ENCODE measurements at regions not wholly inside any gene's neighbourhood (a gene's known extent, or its start where the extent isn't known, plus 50 kb on each side); places are given as distances from the start of the nearest gene placed in this dataset.
A peak's percentile ranks its signal among the peaks of the same experiment; 100 is the strongest.

DNA sequence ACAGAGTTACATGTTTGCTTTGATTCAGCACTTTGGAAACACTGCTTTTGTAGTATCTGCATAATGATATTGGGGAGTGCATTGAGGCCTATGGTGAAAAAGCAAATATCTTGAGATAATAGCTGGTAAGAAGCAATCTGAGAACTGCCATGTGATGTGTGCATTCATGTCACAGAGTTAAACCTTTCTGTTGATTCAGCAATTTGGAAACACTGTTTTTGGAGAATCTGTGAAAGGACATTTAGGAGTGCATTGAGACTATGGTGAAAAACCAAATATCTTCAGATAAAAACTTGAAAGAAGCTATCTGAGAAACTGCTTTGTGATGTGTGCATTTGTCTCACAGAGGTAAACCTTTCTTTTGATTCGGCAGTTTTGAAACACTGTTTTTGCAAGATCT, 346.8 kb downstream of the OR4C45 start:
- peaks cover 4% of the 10 kb centered on the region for H3K9me3 ChIP-seq (ENCODE audit: control insufficient read depth, insufficient read depth, low read length)
- H3K9me2 ChIP-seq (replicated peaks; ENCODE audit: control insufficient read depth, low read length): no peaks in the 10 kb centered on the region
- TF ChIP-seq EZH2phosphoT487 (IDR thresholded peaks at IDR 0.05; ENCODE audit: borderline replicate concordance, low read length): no peak
- TF ChIP-seq, protein P1, sequence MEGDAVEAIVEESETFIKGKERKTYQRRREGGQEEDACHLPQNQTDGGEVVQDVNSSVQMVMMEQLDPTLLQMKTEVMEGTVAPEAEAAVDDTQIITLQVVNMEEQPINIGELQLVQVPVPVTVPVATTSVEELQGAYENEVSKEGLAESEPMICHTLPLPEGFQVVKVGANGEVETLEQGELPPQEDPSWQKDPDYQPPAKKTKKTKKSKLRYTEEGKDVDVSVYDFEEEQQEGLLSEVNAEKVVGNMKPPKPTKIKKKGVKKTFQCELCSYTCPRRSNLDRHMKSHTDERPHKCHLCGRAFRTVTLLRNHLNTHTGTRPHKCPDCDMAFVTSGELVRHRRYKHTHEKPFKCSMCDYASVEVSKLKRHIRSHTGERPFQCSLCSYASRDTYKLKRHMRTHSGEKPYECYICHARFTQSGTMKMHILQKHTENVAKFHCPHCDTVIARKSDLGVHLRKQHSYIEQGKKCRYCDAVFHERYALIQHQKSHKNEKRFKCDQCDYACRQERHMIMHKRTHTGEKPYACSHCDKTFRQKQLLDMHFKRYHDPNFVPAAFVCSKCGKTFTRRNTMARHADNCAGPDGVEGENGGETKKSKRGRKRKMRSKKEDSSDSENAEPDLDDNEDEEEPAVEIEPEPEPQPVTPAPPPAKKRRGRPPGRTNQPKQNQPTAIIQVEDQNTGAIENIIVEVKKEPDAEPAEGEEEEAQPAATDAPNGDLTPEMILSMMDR (IDR thresholded peaks at IDR 0.05; ENCODE audit: low read depth, low read length, poor library complexity, severe bottlenecking): no peak

DNA sequence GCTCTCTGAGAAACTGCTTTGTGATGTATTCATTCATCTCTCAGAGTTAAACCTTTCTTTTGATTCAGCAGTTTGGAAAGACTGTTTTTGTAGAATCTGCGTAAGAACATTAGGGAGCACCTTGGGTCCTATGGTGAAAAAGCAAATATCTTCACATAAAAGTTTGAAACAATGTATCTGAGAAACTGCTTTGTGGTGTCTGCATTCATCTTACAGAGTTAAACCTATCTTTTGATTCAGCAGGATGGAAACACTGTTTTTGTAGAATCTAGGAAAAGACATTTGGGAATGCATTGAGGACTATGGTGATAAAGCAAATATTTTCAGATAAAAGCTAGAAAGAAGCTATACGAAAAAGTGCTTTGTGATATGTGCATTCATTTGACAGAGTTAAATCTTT, 361.3 kb downstream of the OR4C45 start:
- Histone ChIP-seq H3F3A (ENCODE audit: control insufficient read depth, insufficient read depth) (no peaks in the 10 kb centered on the region), H3K9me3 (ENCODE audit: control insufficient read depth, insufficient read depth, low read length) (peaks cover 30% of the 10 kb centered on the region), H3K4me3 (ENCODE audit: low read length) (no peak overlapping the region), H3K4me1 (ENCODE audit: control insufficient read depth, low read length) (no peaks in the 10 kb centered on the region), H3K27me3 (ENCODE audit: control insufficient read depth, low read length) (no peaks in the 10 kb centered on the region), H3K27ac (ENCODE audit: low read depth, low read length) (no peak overlapping the region), H3K4me2 (ENCODE audit: low read length) (no peak overlapping the region), H3K36me3 (ENCODE audit: control insufficient read depth, low read length) (no peaks in the 10 kb centered on the region), H4K20me1 (ENCODE audit: control insufficient read depth, insufficient read depth, low read depth, low read length) (no peaks in the 10 kb centered on the region), H3K79me2 (ENCODE audit: control insufficient read depth, low read length) (no peaks in the 10 kb centered on the region), H3K9me2 (replicated peaks; ENCODE audit: control insufficient read depth, low read length) (no peaks in the 10 kb centered on the region)
- TF ChIP-seq, protein P1 (IDR thresholded peaks at IDR 0.05; ENCODE audit: low read depth, low read length, poor library complexity, severe bottlenecking): no peak
- no peak for TF ChIP-seq EZH2phosphoT487 (IDR thresholded peaks at IDR 0.05; ENCODE audit: borderline replicate concordance, low read length)

More for the DNA sequence above, 346.8 kb downstream of the OR4C45 start:
- Histone ChIP-seq H3K27ac (ENCODE audit: low read depth, low read length) (no peak overlapping the region), H3K27me3 (ENCODE audit: control insufficient read depth, low read length) (no peaks in the 10 kb centered on the region), H3K79me2 (ENCODE audit: control insufficient read depth, low read length) (no peaks in the 10 kb centered on the region), H3K36me3 (ENCODE audit: control insufficient read depth, low read length) (no peaks in the 10 kb centered on the region), H4K20me1 (ENCODE audit: control insufficient read depth, insufficient read depth, low read depth, low read length) (no peaks in the 10 kb centered on the region), H3F3A (ENCODE audit: control insufficient read depth, insufficient read depth) (no peaks in the 10 kb centered on the region), H3K4me3 (ENCODE audit: low read length) (no peak overlapping the region), H3K4me1 (ENCODE audit: control insufficient read depth, low read length) (no peaks in the 10 kb centered on the region), H3K4me2 (ENCODE audit: low read length) (no peak overlapping the region)

DNA sequence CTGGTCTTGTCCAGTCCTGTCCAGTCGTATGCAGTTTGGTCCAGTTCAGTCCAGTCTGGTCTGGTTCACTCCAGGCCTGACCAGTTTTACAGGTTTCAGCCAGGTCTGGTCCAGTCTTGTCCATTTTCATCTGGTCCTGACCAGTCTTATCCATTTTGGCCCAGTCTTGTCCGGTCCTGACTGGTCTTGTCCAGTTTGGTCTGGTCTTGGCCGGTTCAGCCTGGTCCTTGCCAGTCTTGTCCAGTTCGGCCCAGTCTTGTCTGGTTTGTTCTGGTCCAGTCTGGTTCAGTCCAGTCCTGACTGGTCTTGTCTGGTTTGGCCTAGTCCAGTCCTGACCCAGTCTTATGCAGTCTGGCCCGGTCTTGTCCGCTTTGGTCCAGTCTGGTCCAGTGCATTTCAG, 380.2 kb downstream of the OR4C45 start:
- Histone ChIP-seq H3K4me3 (ENCODE audit: low read length) (no peak overlapping the region), H3K36me3 (ENCODE audit: control insufficient read depth, low read length) (no peaks in the 10 kb centered on the region), H3K4me2 (ENCODE audit: low read length) (no peak overlapping the region), H3K9me2 (replicated peaks; ENCODE audit: control insufficient read depth, low read length) (no peaks in the 10 kb centered on the region), H3K27ac (ENCODE audit: low read depth, low read length) (no peak overlapping the region), H3K79me2 (ENCODE audit: control insufficient read depth, low read length) (no peaks in the 10 kb centered on the region), H3K4me1 (ENCODE audit: control insufficient read depth, low read length) (no peaks in the 10 kb centered on the region), H3K9me3 (ENCODE audit: control insufficient read depth, insufficient read depth, low read length) (peaks cover 13% of the 10 kb centered on the region), H4K20me1 (ENCODE audit: control insufficient read depth, insufficient read depth, low read depth, low read length) (no peaks in the 10 kb centered on the region), H3F3A (ENCODE audit: control insufficient read depth, insufficient read depth) (no peaks in the 10 kb centered on the region), H3K27me3 (ENCODE audit: control insufficient read depth, low read length) (no peaks in the 10 kb centered on the region)
- TF ChIP-seq, protein P1 (IDR thresholded peaks at IDR 0.05; ENCODE audit: low read depth, low read length, poor library complexity, severe bottlenecking): no peak
- TF ChIP-seq EZH2phosphoT487 (IDR thresholded peaks at IDR 0.05; ENCODE audit: borderline replicate concordance, low read length): no peak

DNA sequence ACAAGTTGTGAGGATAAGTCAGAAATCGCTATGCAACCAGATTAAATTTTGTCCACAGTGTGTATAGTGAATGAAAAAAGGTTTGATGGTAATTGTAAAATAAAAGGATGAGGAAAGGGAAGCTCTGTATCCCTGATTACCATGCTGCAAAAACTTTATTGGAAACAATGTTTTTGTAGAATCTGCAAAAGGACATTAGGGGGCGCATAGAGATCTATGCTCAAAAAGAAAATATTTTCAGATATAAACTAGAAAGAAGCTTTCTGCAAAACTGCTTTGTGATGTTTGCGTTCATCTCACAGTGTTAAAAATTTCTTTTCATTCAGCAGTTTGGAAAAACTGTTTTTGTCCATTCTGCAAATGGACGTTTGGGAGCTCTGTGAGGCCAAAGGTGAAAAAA, 390.5 kb downstream of the OR4C45 start:
- TF ChIP-seq, protein P1 (IDR thresholded peaks at IDR 0.05; ENCODE audit: low read depth, low read length, poor library complexity, severe bottlenecking): peak; percentile 25
- TF ChIP-seq EZH2phosphoT487 (IDR thresholded peaks at IDR 0.05; ENCODE audit: borderline replicate concordance, low read length): no peak
- H3K27me3 ChIP-seq (ENCODE audit: control insufficient read depth, low read length): no peaks in the 10 kb centered on the region
- no peaks in the 10 kb centered on the region for H3K79me2 ChIP-seq (ENCODE audit: control insufficient read depth, low read length)
- no peaks in the 10 kb centered on the region for H3K9me3 ChIP-seq (ENCODE audit: control insufficient read depth, insufficient read depth, low read length)
- no peak overlapping the region for H3K4me2 ChIP-seq (ENCODE audit: low read length)
- no peaks in the 10 kb centered on the region for H3K36me3 ChIP-seq (ENCODE audit: control insufficient read depth, low read length)
- H3K27ac ChIP-seq (ENCODE audit: low read depth, low read length): no peak overlapping the region
- H3F3A ChIP-seq (ENCODE audit: control insufficient read depth, insufficient read depth): no peaks in the 10 kb centered on the region
- no peaks in the 10 kb centered on the region for H3K9me2 ChIP-seq (replicated peaks; ENCODE audit: control insufficient read depth, low read length)
- H3K4me3 ChIP-seq (ENCODE audit: low read length): no peak overlapping the region
- no peaks in the 10 kb centered on the region for H4K20me1 ChIP-seq (ENCODE audit: control insufficient read depth, insufficient read depth, low read depth, low read length)
- H3K4me1 ChIP-seq (ENCODE audit: control insufficient read depth, low read length): no peaks in the 10 kb centered on the region
